Ishikawa (cell line): ENCODE measurements at regions not wholly inside any gene's neighbourhood (a gene's known extent, or its start where the extent isn't known, plus 50 kb on each side); places are given as distances from the start of the nearest gene placed in this dataset.

ENCODE experiments used
- CEBPB ChIP-seq: IDR thresholded peaks from 2 replicates; pipeline ENCODE4 v1.6.1; 2012
- CREB1 ChIP-seq: IDR thresholded peaks from 2 replicates; pipeline ENCODE4 v1.6.1; 2012; ENCODE audit warnings: low read depth
- EGR1 ChIP-seq: IDR thresholded peaks from 2 replicates; pipeline ENCODE4 v1.6.1; 2012
- EP300 ChIP-seq: IDR thresholded peaks from 2 replicates; pipeline ENCODE4 v1.6.1; 2012; ENCODE audit warnings: borderline replicate concordance
- FOXM1 ChIP-seq: IDR thresholded peaks from 2 replicates; pipeline ENCODE4 v1.6.1; 2012; ENCODE audit warnings: low read depth, borderline replicate concordance
- NFIC ChIP-seq: IDR thresholded peaks from 2 replicates; pipeline ENCODE4 v1.6.1; 2012
- RAD21 ChIP-seq: IDR thresholded peaks from 2 replicates; pipeline ENCODE4 v1.6.1; 2012; ENCODE audit warnings: low read depth
- TAF1 ChIP-seq: IDR thresholded peaks from 2 replicates; pipeline ENCODE4 v1.6.1; 2012; ENCODE audit warnings: low read depth, mild to moderate bottlenecking
- TCF12 ChIP-seq: IDR thresholded peaks from 2 replicates; pipeline ENCODE4 v1.6.1; 2012; ENCODE audit warnings: low read depth
- TEAD4 ChIP-seq: IDR thresholded peaks from 2 replicates; pipeline ENCODE4 v1.6.1; 2012
- YY1 ChIP-seq: IDR thresholded peaks from 2 replicates; pipeline ENCODE4 v1.6.1; 2012; ENCODE audit warnings: low read depth
- ZBTB7A ChIP-seq: IDR thresholded peaks from 2 replicates; pipeline ENCODE4 v1.6.1; 2012; ENCODE audit warnings: low read depth
- TF ChIP-seq, protein P1 (sequence below): IDR thresholded peaks from 2 replicates; pipeline ENCODE4 v1.6.1; 2012; ENCODE audit warnings: low read depth, mild to moderate bottlenecking
- TF ChIP-seq, protein P2 (sequence below): IDR thresholded peaks from 2 replicates; pipeline ENCODE4 v1.6.1; 2012
- TF ChIP-seq, protein P3 (sequence below): IDR thresholded peaks from 2 replicates; pipeline ENCODE4 v1.6.1; 2012

DNA sequence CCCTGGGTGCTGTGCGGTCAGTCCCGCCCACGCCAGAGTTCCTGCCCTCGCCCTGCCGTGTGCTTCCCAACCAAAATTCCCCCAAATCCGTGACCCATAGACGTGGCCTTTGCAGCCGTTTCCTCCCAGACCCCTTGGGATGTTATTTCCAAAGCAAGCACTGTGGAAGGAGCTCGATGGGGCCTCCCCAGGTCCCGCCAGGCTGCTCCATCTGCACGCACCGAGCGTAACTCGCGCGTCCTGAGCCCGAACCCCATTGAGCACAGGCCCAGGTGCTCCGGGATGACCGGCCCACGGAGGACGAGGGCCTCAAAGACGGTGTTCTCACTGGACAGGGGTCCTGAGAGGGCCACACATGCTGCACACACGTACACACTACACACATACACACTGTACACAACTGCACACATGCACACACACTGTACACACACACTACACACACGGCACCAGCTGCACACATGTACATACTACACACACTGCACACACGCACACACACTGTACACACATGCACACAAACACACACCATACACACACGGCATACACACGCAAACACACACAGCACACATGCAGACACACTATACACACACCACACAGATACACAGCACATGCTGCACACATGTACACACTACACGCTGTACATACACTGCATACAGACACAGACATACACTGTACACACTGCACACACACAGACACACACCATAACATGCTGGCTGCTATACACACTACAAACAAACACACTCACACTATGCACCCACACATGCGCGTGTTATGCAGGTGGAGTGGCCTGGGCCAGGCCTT, 431.2 kb upstream of the SALL3 start:
- no peak for TF ChIP-seq CEBPB
- no peak for TF ChIP-seq NFIC
- TF ChIP-seq, protein P1, sequence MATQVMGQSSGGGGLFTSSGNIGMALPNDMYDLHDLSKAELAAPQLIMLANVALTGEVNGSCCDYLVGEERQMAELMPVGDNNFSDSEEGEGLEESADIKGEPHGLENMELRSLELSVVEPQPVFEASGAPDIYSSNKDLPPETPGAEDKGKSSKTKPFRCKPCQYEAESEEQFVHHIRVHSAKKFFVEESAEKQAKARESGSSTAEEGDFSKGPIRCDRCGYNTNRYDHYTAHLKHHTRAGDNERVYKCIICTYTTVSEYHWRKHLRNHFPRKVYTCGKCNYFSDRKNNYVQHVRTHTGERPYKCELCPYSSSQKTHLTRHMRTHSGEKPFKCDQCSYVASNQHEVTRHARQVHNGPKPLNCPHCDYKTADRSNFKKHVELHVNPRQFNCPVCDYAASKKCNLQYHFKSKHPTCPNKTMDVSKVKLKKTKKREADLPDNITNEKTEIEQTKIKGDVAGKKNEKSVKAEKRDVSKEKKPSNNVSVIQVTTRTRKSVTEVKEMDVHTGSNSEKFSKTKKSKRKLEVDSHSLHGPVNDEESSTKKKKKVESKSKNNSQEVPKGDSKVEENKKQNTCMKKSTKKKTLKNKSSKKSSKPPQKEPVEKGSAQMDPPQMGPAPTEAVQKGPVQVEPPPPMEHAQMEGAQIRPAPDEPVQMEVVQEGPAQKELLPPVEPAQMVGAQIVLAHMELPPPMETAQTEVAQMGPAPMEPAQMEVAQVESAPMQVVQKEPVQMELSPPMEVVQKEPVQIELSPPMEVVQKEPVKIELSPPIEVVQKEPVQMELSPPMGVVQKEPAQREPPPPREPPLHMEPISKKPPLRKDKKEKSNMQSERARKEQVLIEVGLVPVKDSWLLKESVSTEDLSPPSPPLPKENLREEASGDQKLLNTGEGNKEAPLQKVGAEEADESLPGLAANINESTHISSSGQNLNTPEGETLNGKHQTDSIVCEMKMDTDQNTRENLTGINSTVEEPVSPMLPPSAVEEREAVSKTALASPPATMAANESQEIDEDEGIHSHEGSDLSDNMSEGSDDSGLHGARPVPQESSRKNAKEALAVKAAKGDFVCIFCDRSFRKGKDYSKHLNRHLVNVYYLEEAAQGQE = no peak

DNA sequence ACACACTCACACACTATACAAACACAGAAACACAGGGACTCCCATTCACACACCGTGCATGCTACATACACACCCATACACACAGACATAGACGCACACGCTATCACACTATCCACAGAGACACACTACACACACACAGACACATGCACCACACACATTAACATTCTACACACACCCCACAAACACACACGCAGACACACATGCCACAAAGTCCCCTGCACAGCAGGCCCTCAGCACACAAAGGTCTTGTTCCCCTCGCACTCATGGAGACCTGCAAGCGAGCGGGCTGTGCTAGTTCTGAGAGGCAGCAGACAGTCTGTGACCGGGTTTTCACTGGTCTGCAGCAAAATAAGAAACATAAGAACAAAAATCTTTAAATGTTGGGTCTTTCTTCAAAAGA, 429.6 kb upstream of the SALL3 start:
- TF ChIP-seq CEBPB (no peak), RAD21 (no peak), NFIC (no peak), TAF1 (no peak)

DNA sequence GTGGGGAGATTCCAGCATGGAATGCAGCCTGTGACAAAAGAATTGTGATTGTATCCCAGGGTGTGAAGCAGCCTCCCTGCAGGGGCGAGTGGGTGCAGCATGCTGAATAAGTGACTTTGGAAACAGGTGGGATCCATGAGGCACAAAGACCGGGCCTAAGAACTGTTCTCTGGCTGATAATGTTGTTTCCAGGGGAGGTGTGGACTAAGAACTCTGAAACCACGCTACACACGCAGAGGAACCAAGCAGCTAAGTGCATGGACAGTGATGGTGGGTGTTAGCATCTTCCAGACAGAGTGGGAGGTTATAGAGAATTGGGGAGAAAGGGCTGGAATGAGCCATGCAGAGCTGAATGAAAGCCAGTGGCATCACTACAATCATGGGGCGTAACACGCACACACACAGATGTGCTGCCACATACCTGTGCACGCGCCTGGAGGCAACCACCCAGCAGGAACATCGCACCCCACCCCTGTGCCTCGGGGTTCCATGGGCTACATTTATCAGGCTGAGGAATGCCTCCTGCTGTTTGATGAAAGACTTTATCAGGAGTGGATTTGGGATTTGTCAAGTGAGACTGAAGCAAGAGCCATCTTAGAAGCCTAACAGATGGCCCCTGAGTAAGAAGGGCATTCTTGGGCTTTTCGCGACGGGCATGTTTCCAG, 424.5 kb upstream of the SALL3 start:
- TF ChIP-seq CEBPB (no peak), ZBTB7A (no peak), NFIC (no peak), TCF12 (no peak), EP300 (no peak), FOXM1 (no peak), YY1 (no peak), CREB1 (no peak), TEAD4 (no peak), EGR1 (no peak), TAF1 (no peak), RAD21 (no peak)
- TF ChIP-seq, protein P2, sequence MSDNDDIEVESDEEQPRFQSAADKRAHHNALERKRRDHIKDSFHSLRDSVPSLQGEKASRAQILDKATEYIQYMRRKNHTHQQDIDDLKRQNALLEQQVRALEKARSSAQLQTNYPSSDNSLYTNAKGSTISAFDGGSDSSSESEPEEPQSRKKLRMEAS = no peak
- TF ChIP-seq, protein P3, sequence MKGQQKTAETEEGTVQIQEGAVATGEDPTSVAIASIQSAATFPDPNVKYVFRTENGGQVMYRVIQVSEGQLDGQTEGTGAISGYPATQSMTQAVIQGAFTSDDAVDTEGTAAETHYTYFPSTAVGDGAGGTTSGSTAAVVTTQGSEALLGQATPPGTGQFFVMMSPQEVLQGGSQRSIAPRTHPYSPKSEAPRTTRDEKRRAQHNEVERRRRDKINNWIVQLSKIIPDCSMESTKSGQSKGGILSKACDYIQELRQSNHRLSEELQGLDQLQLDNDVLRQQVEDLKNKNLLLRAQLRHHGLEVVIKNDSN = no peak
- TF ChIP-seq, protein P1 = no peak

DNA sequence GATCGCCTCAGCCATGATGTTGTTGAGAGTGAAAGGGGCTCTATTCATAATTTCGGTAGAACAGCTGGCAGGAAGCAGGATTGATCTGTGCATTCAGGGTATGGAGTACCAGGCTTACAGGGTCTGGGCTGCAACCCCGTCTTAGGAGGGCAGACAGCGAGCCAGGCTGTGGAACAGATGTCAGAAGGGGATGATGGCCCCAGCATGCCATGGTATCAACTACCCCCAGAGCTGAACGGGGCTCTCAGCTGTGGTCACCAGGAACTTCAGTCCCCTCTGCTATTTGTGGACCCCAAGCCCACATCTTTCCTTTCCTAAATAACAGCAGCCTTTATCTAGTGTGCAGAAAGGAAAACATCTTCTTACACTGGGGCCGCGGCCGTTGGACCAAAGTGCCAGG, 422.2 kb upstream of the SALL3 start:
- TF ChIP-seq TCF12 (no peak), CEBPB (no peak), ZBTB7A (no peak), FOXM1 (no peak), YY1 (no peak), TEAD4 (no peak), RAD21 (no peak), TAF1 (no peak), EP300 (no peak), NFIC (no peak)
- TF ChIP-seq, protein P2 = no peak
- TF ChIP-seq, protein P1 = no peak
- TF ChIP-seq, protein P3 = no peak
